Tibial nerve (tissue), 3 donors: ENCODE measurements at regions not wholly inside any gene's neighbourhood (a gene's known extent, or its start where the extent isn't known, plus 50 kb on each side); places are given as distances from the start of the nearest gene placed in this dataset.

Source experiments
- CTCF ChIP-seq, 5 experiments: fragments of 200-600 bp in 3 of 5; fragments of 450-650 bp in 2 of 5; sonication (generic) in 3 of 5; IDR thresholded peaks; one replicate each; pipeline ENCODE4 v1.5.1; 2016 to 2019; ENCODE audit warnings: antibody characterized with exemption in 5 of 5, mild to moderate bottlenecking in 3 of 5, moderate library complexity in 2 of 5
- POLR2A ChIP-seq, 2 donors: fragments of 450-650 bp; IDR thresholded peaks; one replicate each; pipeline ENCODE4 v1.6.1; 2017; ENCODE audit warnings: antibody characterized with exemption in 2 of 2, mild to moderate bottlenecking in 2 of 2, moderate library complexity in 2 of 2

GRCh38 chr7:95668504-95669018 is 72.2 kb upstream of the PDK4 start:
- TF ChIP-seq POLR2A (IDR thresholded peaks at IDR 0.05) (no peak), CTCF (IDR thresholded peaks at IDR 0.05) (no peak)
